ENCODE measurements at regions not wholly inside any gene's neighbourhood (a gene's known extent, or its start where the extent isn't known, plus 50 kb on each side); places are given as distances from the start of the nearest gene placed in this dataset.

DNA sequence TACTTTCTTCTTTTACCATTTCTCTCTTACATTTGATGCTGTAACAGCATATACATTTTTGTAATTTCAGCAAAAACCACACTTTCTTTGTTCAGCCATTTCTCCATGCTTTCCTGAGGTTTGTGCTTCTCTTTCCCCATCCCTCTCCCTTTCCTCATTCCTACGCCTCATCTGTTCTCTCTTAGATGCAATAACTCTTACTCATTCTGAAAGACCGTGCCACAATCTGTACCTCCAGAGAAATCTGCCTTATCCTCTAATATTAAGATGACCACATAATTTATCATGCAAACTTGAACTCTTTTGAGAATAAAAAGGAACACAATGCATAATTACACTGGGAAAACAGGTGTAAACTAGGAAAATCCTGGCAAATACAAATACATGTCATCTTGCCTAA lies 588.9 kb downstream of the JRKL start:
- TF ChIP-seq CTCF (conservative IDR thresholded peaks at IDR 0.05; ENCODE audit: low read depth in 2 of 2) (no peak), EZH2 (IDR thresholded peaks at IDR 0.05; ENCODE audit: low read depth, unreplicated experiment) (no peak), POLR2AphosphoS5 (IDR thresholded peaks at IDR 0.05; ENCODE audit: low read depth) (no peak), ZNF331 (CRISPR knock-in tag; IDR thresholded peaks at IDR 0.05; ENCODE audit: low read depth) (no peak)

All from GM23338 (cell line).